Neural progenitor cell (in vitro differentiated cells): ENCODE measurements at regions not wholly inside any gene's neighbourhood (a gene's known extent, or its start where the extent isn't known, plus 50 kb on each side); places are given as distances from the start of the nearest gene placed in this dataset.

ENCODE experiments used
- DNase-seq: peaks from one replicate; pipeline ENCODE4 v3.0.0-alpha.2; 2016; ENCODE audit warnings: low spot score
- H2AFZ ChIP-seq: fragments of 200-600 bp; sonication (generic); replicated peaks from 2 replicates; pipeline ENCODE4 v1.6.1; 2016; ENCODE audit warnings: antibody characterized with exemption
- H3F3A ChIP-seq: fragments of 200-600 bp; sonication (generic); 2 replicates; pipeline ENCODE4 v1.6.1; 2016; ENCODE audit warnings: antibody characterized with exemption, low read depth
- H3K27ac ChIP-seq: fragments of 200-600 bp; sonication (generic); 2 replicates; pipeline ENCODE4 v1.5.1; 2016; ENCODE audit warnings: mild to moderate bottlenecking
- H3K27me3 ChIP-seq: fragments of 200-600 bp; sonication (generic); 2 replicates; pipeline ENCODE4 v1.6.1; 2016; ENCODE audit warnings: mild to moderate bottlenecking, moderate library complexity
- H3K36me3 ChIP-seq: fragments of 200-600 bp; sonication (generic); 2 replicates; pipeline ENCODE4 v1.5.1; 2016
- H3K4me1 ChIP-seq: fragments of 200-600 bp; sonication (generic); 2 replicates; pipeline ENCODE4 v1.6.1; 2016; ENCODE audit warnings: mixed run types
- H3K4me2 ChIP-seq: fragments of 200-600 bp; sonication (generic); 2 replicates; pipeline ENCODE4 v1.6.1; 2016
- H3K4me3 ChIP-seq: fragments of 200-600 bp; sonication (generic); 2 replicates; pipeline ENCODE4 v1.5.1; 2016
- H3K79me2 ChIP-seq: fragments of 200-600 bp; sonication (generic); 2 replicates; pipeline ENCODE4 v1.6.1; 2016; ENCODE audit warnings: low read depth
- H3K9ac ChIP-seq: fragments of 200-600 bp; sonication (generic); 2 replicates; pipeline ENCODE4 v1.6.1; 2016
- H3K9me3 ChIP-seq: fragments of 200-600 bp; sonication (generic); 2 replicates; pipeline ENCODE4 v1.5.1; 2016; ENCODE audit warnings: low read depth
- H4K20me1 ChIP-seq: fragments of 200-600 bp; sonication (generic); 2 replicates; pipeline ENCODE4 v1.6.1; 2016; ENCODE audit warnings: low read depth
- H3K27ac Mint-ChIP-seq: 3 replicates; pipeline ENCODE4 v1.8.0; 2021; ENCODE audit warnings: mixed read lengths
- H3K27me3 Mint-ChIP-seq: 2 replicates; pipeline ENCODE4 v1.8.0; 2022; ENCODE audit warnings: low read depth, mild to moderate bottlenecking, inconsistent platforms, moderate library complexity, mixed read lengths; ENCODE audit not compliant: insufficient read depth
- H3K36me3 Mint-ChIP-seq: 3 replicates; pipeline ENCODE4 v1.8.0; 2021; ENCODE audit warnings: mixed read lengths
- H3K4me1 Mint-ChIP-seq: 3 replicates; pipeline ENCODE4 v1.8.0; 2021; ENCODE audit warnings: mixed read lengths
- H3K4me3 Mint-ChIP-seq: 3 replicates; pipeline ENCODE4 v1.8.0; 2021; ENCODE audit warnings: mild to moderate bottlenecking, moderate library complexity, mixed read lengths
- H3K9me3 Mint-ChIP-seq: 3 replicates; pipeline ENCODE4 v1.8.0; 2020; ENCODE audit warnings: mixed read lengths
- CTCF ChIP-seq: fragments of 200-600 bp; sonication (generic); IDR thresholded peaks from 2 replicates; pipeline ENCODE4 v1.5.1; 2017; ENCODE audit warnings: antibody characterized with exemption, mild to moderate bottlenecking
- EZH2 ChIP-seq: fragments of 200-600 bp; sonication (generic); IDR thresholded peaks from 2 replicates; pipeline ENCODE4 v1.6.1; 2017; ENCODE audit warnings: antibody characterized with exemption, mild to moderate bottlenecking, moderate library complexity
- EZH2phosphoT487 ChIP-seq: fragments of 200-600 bp; sonication (generic); IDR thresholded peaks from 2 replicates; pipeline ENCODE4 v1.6.1; 2017; ENCODE audit warnings: antibody characterized with exemption

GRCh38 chr5:163585206-163585605 is 79.8 kb downstream of the MAT2B start:
- H3K27ac Mint-ChIP-seq: no peak overlapping the region
- Histone ChIP-seq H3K4me2 (no peak overlapping the region), H3K36me3 (no peaks in the 10 kb centered on the region), H3K4me1 (no peaks in the 10 kb centered on the region), H3K9ac (no peak overlapping the region), H3K27me3 (no peaks in the 10 kb centered on the region), H3K9me3 (no peaks in the 10 kb centered on the region), H4K20me1 (no peaks in the 10 kb centered on the region), H3K27ac (no peak overlapping the region), H3K79me2 (no peaks in the 10 kb centered on the region), H3F3A (no peaks in the 10 kb centered on the region), H2AFZ (no peak overlapping the region), H3K4me3 (no peak overlapping the region)
- no peak overlapping the region for H3K4me3 Mint-ChIP-seq
- H3K36me3 Mint-ChIP-seq: no peaks in the 10 kb centered on the region
- peaks cover 3% of the 10 kb centered on the region for H3K9me3 Mint-ChIP-seq
- no peaks in the 10 kb centered on the region for H3K4me1 Mint-ChIP-seq
- H3K27me3 Mint-ChIP-seq: no peaks in the 10 kb centered on the region
- no peak for TF ChIP-seq EZH2phosphoT487
- TF ChIP-seq EZH2: no peak
- no peak for TF ChIP-seq CTCF
- DNase-seq: no peak

GRCh38 chr5:163586531-163586956 is 81.1 kb downstream of the MAT2B start:
- H3K4me3 ChIP-seq: no peak overlapping the region
- H3F3A ChIP-seq: no peaks in the 10 kb centered on the region
- Mint-ChIP-seq H3K27me3 (no peaks in the 10 kb centered on the region), H3K9me3 (peaks cover 3% of the 10 kb centered on the region), H3K4me1 (no peaks in the 10 kb centered on the region), H3K27ac (no peak overlapping the region), H3K36me3 (no peaks in the 10 kb centered on the region), H3K4me3 (no peak overlapping the region)
- H3K27me3 ChIP-seq: no peaks in the 10 kb centered on the region
- TF ChIP-seq CTCF: no peak
- no peak for TF ChIP-seq EZH2phosphoT487
- TF ChIP-seq EZH2: no peak
- peak overlapping the region; percentile 17 for H2AFZ ChIP-seq
- no peak overlapping the region for H3K27ac ChIP-seq
- no peaks in the 10 kb centered on the region for H4K20me1 ChIP-seq
- no peak for DNase-seq
- H3K79me2 ChIP-seq: no peaks in the 10 kb centered on the region
- no peaks in the 10 kb centered on the region for H3K4me1 ChIP-seq
- no peak overlapping the region for H3K9ac ChIP-seq
- H3K36me3 ChIP-seq: no peaks in the 10 kb centered on the region
- no peaks in the 10 kb centered on the region for H3K9me3 ChIP-seq
- H3K4me2 ChIP-seq: no peak overlapping the region

GRCh38 chr5:163594951-163595350 is 89.5 kb downstream of the MAT2B start:
- Histone ChIP-seq H3K4me2 (no peak overlapping the region), H2AFZ (no peak overlapping the region), H3K9me3 (peaks cover 4% of the 10 kb centered on the region), H4K20me1 (no peaks in the 10 kb centered on the region), H3K4me1 (peaks cover 23% of the 10 kb centered on the region), H3K27ac (no peak overlapping the region), H3K9ac (no peak overlapping the region), H3F3A (no peaks in the 10 kb centered on the region), H3K27me3 (no peaks in the 10 kb centered on the region), H3K79me2 (no peaks in the 10 kb centered on the region), H3K4me3 (no peak overlapping the region), H3K36me3 (no peaks in the 10 kb centered on the region)
- H3K4me1 Mint-ChIP-seq: peaks cover 23% of the 10 kb centered on the region
- H3K4me3 Mint-ChIP-seq: no peak overlapping the region
- TF ChIP-seq EZH2phosphoT487: no peak
- TF ChIP-seq EZH2: no peak
- no peak for TF ChIP-seq CTCF
- peaks cover 10% of the 10 kb centered on the region for H3K9me3 Mint-ChIP-seq
- no peak for DNase-seq
- no peaks in the 10 kb centered on the region for H3K36me3 Mint-ChIP-seq
- no peak overlapping the region for H3K27ac Mint-ChIP-seq
- peaks cover 3% of the 10 kb centered on the region for H3K27me3 Mint-ChIP-seq
